GM19455 (cell line): ENCODE measurements at regions not wholly inside any gene's neighbourhood (a gene's known extent, or its start where the extent isn't known, plus 50 kb on each side); places are given as distances from the start of the nearest gene placed in this dataset.
"Not testable (repeated sequence)": the region's sequence is repeated elsewhere in the genome, so short reads cannot be mapped to it uniquely, and the experiment has no call there.

Experiments
- ATAC-seq: cut with Tn5 transposase; IDR thresholded peaks from one replicate; pipeline ENCODE4 v1.9.1; 2021; ENCODE audit not compliant: unreplicated experiment

DNA sequence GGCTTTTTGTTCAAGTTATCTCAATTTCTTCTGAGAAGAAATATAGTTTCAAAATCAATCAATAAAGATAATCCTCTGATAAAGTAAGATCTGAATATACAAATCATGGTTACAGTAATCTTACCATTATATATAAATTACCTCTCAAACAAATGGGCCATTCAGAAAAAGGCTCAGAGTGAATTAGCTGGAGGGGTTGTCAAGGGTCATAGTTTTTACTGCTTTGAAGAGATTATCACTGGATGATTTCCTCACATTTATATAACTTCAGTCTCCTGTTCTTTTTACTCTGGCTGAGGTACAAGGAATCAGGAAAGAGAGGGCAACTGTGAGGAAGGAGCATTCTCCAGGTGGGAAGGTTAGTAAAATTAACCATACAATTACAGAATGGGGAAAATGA is 148.6 kb upstream of the ELL2 start:
- no peak for ATAC-seq

GRCh38 chr5:96108629-96109028 is 147.0 kb upstream of the ELL2 start:
- ATAC-seq: not testable (repeated sequence)

DNA sequence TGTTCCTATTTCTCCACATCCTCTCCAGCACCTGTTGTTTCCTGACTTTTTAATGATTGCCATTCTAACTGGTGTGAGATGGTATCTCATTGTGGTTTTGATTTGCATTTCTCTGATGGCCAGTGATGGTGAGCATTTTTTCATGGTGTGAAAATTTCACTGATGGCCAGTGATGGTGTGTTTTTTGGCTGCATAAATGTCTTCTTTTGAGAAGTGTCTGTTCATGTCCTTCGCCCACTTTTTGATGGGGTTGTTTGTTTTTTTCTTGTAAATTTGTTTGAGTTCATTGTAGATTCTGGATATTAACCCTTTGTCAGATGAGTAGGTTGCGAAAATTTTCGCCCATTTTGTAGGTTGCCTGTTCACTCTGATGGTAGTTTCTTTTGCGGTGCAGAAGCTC is 142.2 kb upstream of the ELL2 start:
- not testable (repeated sequence) for ATAC-seq

DNA sequence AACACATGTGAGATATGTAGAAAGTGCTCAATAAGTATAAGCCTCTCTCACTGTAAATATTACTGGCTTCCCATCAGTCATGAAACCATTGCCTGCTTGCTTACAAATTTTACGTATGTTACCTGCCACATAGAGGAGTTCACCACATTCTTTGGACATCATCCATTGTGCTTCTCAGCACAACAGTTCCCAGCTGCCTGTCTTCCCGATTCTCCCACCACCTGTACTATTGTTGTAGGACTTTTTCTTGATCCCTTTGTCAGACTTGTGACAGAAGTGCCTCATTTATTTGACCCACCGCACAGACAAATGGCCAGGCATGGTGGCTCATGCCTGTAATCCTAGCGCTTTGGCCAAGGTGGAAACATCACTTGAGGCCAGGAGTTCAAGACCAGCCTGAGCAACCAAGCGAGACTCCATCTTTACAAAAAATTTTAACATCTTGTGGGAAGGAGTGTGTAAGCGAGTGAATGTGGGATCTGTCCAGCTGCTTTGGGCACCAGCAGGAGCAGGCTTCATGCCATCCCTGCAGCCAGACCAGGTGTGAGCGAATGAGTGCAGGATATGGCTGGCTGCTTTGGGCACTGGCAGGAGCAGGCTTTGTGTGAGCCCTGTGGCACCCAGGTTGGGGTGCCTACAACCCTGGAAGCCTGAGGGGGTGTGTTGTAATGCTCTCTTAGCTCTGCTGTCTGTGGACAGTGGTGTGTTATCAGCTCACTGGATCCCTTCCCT is 139.9 kb upstream of the ELL2 start:
- no peak for ATAC-seq

DNA sequence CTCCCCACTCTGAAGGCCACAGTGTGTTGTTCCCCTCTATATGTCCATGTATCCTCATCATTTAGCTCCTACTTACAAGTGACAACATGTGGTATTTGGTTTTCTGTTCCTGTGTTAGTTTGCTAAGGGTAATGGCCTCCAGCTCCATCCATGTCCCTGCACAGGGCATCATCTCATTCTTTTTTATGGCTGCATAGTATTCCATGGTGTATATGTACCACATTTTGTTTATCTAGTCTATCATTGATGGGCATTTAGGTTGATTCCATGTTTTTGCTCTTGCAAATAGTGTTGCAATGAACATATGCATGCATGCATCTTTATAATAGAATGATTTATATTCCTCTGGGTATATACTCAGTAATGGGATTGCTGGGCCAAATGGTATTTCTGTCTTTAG is 135.8 kb upstream of the ELL2 start:
- ATAC-seq: not testable (repeated sequence)

GRCh38 chr5:96096724-96097123 is 135.1 kb upstream of the ELL2 start:
- ATAC-seq: no peak

- ATAC-seq: no peak
These were observed 133.3 kb upstream of the ELL2 start for GRCh38 chr5:96094904-96095303.

GRCh38 chr5:96093890-96094381 is 132.3 kb upstream of the ELL2 start:
- no peak for ATAC-seq

DNA sequence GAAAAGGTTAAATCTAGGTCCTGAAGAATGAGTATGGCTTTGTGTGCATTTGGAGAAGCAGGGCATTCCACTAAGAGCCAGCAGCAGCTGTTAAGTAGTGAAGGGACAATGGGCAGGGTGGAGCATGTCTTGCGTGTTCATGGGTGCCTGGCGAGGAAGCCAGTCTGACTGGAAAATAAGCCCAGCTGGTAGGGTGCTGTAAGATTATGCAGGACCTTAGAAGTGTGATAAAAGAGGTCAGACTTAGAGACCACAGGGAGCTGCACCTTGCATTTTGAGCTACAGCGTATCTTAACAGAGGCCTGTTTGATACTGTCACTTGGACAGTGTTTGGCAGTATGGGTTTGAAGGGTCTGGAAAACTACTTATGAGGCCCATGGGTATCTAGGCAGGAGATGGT is 131.7 kb upstream of the ELL2 start:
- ATAC-seq: no peak

GRCh38 chr5:96091874-96092273 is 130.2 kb upstream of the ELL2 start:
- no peak for ATAC-seq

DNA sequence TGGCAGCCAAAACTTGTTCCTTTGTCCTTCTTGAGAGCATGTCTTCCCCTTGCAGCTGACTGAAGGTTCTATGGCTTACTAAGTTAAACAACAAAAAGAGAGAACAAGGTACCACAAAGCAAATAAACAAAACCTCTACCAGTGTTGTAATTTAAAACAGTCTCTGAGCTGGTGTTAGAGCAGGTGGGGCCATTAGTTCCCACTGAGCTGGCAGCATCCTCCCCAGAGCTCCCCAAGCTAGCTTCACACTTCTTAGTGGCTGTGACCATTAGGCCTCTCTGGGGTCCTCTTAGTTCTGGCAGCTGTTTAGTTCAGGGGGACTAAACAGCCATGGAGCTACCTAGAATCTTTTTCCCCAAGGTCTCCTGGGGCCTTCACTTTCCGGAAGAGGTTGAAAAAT is 128.6 kb upstream of the ELL2 start:
- ATAC-seq: no peak

DNA sequence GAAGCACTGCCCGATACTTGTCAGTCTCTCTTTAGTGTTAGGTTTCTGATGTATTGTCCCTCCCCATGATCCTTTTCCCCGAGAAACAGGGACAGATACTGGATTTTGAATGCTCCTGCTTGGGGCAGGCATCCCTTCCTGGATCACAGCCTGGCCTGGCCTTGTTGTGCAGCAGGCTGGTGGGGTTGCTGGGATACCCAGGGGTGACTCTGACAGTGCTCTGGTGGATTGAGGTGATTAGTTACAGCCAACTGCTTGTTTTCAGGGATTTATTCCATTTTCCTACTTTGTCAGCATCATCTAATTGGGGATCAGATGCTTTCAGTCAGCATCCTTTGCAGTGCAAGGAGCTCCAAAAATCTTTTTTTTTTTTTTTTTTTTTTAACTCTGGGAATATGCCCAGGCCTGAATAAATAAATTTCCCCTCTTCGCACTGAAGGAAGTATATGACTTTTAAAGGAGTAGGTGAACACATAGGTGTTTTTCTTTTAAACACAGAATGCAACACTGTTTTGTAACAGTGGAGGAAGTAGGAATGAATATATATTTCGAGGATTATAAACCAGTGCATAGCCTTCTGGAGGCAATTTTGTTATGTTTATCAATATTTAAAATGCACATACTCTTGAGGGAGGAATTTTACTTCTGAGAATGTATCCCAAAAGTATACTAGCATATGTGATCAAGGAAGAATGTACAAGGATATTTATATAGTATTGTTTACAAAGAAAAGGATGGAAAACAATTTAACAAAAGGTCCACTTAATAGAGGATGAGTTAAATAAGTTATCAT is 127.3 kb upstream of the ELL2 start:
- no peak for ATAC-seq

GRCh38 chr5:96087939-96088338 is 126.3 kb upstream of the ELL2 start:
- no peak for ATAC-seq

DNA sequence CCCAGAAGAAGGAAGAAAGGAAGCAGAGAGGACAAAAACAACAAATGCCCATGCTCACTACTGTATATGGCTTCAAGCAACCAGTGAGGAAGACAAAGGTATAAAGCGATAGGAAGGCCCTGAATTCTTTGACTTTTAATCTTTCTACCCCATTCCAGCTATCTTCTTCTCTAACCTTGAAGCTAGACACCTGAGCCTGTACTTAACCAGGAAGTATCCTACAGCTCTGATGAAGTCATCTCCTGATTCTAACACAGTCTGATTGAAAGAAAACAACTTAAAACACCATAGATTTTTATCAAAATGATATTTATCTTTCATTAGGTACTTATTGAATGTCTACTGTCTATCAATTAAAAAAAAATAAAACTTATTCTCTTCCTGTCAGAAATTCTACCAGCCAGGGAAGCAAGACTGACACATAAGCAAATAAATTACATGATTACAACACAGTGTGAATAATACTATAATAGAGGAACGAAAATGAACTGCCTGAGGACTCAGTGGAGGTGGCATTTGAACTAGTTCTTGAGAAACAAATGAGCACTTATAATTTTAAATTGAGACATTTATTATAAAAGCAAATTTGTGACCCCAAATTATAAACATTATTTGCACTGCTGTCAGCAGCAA is 123.3 kb upstream of the ELL2 start:
- no peak for ATAC-seq

GRCh38 chr5:96083361-96083881 is 121.8 kb upstream of the ELL2 start:
- ATAC-seq: no peak

GRCh38 chr5:96081276-96081858 is 119.7 kb upstream of the ELL2 start:
- ATAC-seq: no peak

DNA sequence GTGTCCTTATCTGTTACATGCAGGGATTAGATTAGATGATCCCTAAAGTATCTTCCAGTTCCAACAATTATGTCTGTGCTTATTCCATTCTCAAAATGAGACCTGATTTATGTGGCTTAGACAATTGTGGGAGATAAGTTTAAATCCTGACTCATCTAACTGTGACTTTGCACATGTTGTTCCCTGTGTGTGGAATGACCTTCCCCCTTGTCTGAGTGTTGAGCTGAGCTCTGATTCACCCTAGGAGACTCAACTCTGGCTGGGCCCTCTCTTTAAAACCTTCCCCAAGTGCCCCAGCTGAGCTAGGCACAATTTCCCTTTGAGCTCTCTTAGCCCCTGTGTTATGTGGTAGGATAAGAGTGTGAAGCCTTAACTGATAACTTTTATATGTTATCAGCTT is 118.9 kb upstream of the ELL2 start:
- ATAC-seq: no peak

- no peak for ATAC-seq
These were observed 118.3 kb upstream of the ELL2 start for GRCh38 chr5:96079962-96080361.

DNA sequence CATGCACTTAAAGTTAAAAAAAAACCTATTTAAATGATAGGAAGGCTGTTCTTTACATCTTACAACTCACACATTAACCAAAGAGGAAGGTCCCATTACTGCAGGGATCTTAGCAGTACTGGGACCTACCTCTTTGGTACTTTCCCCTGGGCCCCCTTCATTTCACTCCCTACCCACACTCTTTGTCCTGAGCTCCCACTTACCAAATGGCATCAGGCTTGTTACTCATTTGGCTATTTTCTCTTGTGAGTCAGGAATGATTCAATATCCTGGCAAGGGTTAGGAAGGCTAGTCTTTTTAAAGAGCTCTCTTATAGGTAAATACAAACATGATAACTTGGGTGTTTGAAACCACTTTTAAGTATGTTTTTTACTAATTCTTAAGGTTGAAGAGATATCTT is 117.4 kb upstream of the ELL2 start:
- ATAC-seq: no peak

DNA sequence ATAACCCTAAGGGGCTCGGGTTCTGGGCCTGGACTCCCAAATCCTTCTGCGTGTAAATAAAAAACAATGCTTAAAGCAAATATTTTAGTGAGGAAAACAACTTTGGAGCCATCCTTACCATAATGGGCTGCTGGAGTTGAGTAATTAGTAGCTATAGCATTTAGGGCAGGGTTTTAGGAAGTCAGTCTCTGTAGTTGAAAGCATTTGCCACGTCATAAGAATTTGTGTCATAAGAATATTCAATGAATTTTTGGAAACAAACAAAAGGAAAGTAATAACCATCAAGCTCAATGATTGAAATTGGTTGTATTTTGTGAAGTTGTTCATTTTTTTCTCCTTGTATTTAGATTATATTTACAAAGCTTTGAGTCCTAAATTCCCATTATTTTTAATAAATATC is 114.8 kb upstream of the ELL2 start:
- no peak for ATAC-seq

- ATAC-seq: no peak
These were observed 114.1 kb upstream of the ELL2 start for GRCh38 chr5:96075579-96076289.
